Karpas-422 (cell line): ENCODE measurements at regions not wholly inside any gene's neighbourhood (a gene's known extent, or its start where the extent isn't known, plus 50 kb on each side); places are given as distances from the start of the nearest gene placed in this dataset.

ENCODE experiments used
- DNase-seq: peaks from one replicate; pipeline ENCODE4 v3.0.0-alpha.2; 2015
- H2AFZ ChIP-seq: fragments of 200-600 bp; sonication (generic); 2 replicates; pipeline ENCODE4 v1.6.1; 2014; ENCODE audit warnings: antibody characterized with exemption, low read length, mixed read lengths
- H3K27ac ChIP-seq: fragments of 200-600 bp; sonication (generic); 2 replicates; pipeline ENCODE4 v1.5.1; 2014; ENCODE audit warnings: mild to moderate bottlenecking, low read length, moderate library complexity
- H3K27me3 ChIP-seq: fragments of 200-600 bp; sonication (generic); 2 replicates; pipeline ENCODE4 v1.6.1; 2014; ENCODE audit warnings: low read length, mixed read lengths
- H3K36me3 ChIP-seq: fragments of 200-600 bp; sonication (generic); 2 replicates; pipeline ENCODE4 v1.6.1; 2014; ENCODE audit warnings: low read length, mixed read lengths; ENCODE audit not compliant: insufficient read depth
- H3K4me1 ChIP-seq: fragments of 200-600 bp; sonication (generic); 2 replicates; pipeline ENCODE4 v1.6.1; 2014; ENCODE audit warnings: mild to moderate bottlenecking, low read length, mixed read lengths
- H3K4me2 ChIP-seq: fragments of 200-600 bp; sonication (generic); 2 replicates; pipeline ENCODE4 v1.6.1; 2014; ENCODE audit warnings: low read length, low read depth, mild to moderate bottlenecking; ENCODE audit not compliant: poor library complexity, severe bottlenecking
- H3K4me3 ChIP-seq: fragments of 200-600 bp; sonication (generic); 2 replicates; pipeline ENCODE4 v1.5.1; 2014; ENCODE audit warnings: mild to moderate bottlenecking, antibody characterized with exemption, low read length, mixed read lengths
- H3K79me2 ChIP-seq: fragments of 200-600 bp; sonication (generic); 2 replicates; pipeline ENCODE4 v1.6.1; 2014; ENCODE audit warnings: mild to moderate bottlenecking, low read length, mixed read lengths
- H3K9ac ChIP-seq: fragments of 200-600 bp; sonication (generic); 2 replicates; pipeline ENCODE4 v1.6.0; 2014; ENCODE audit warnings: low read length
- H3K9me2 ChIP-seq: fragments of 200-600 bp; sonication (generic), shearing (Covaris generic); replicated peaks from 2 replicates; pipeline ENCODE4 v1.6.0; 2014; ENCODE audit warnings: mild to moderate bottlenecking, low read length, moderate library complexity; ENCODE audit not compliant: insufficient read depth
- H3K9me3 ChIP-seq: fragments of 300-700, 200-600 bp; sonication (generic); 2 replicates; pipeline ENCODE4 v1.6.1; 2014; ENCODE audit warnings: low read length, mixed read lengths
- H4K20me1 ChIP-seq: fragments of 200-600 bp; sonication (generic); 2 replicates; pipeline ENCODE4 v1.6.1; 2014; ENCODE audit warnings: mild to moderate bottlenecking, antibody characterized with exemption, low read length, low read depth; ENCODE audit not compliant: insufficient read depth

GRCh38 chr4:34108391-34108790, 2135.9 kb downstream of the ARAP2 start:
- no peaks in the 10 kb centered on the region for H3K4me1 ChIP-seq

DNA sequence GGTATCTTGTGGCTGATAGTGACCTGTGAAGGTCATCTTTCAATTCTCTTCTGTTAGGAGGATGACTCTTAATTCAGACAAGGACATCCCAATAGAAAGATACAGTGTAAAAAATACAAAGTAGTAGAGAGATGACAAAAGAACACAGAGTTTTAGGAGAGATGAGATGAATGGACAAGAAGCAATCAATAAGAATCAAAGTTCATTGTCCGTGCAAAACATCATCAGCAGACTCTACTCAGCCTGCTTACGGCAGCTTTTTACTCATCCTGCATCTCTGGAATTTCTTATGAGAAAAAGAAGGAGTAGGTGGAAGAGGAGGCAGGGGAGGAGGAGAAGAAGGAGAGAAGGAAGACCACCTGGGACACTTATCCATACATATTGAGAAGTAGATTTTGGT, 2131.7 kb downstream of the ARAP2 start:
- H3K9me3 ChIP-seq = peaks cover 21% of the 10 kb centered on the region
- H2AFZ ChIP-seq = no peak overlapping the region
- H3K4me3 ChIP-seq = no peak overlapping the region
- no peak for DNase-seq
- no peaks in the 10 kb centered on the region for H4K20me1 ChIP-seq
- no peak overlapping the region for H3K4me2 ChIP-seq
- no peak overlapping the region for H3K9ac ChIP-seq
- H3K36me3 ChIP-seq = no peaks in the 10 kb centered on the region
- H3K79me2 ChIP-seq = no peaks in the 10 kb centered on the region
- no peaks in the 10 kb centered on the region for H3K4me1 ChIP-seq
- no peak overlapping the region for H3K27ac ChIP-seq
- no peaks in the 10 kb centered on the region for H3K27me3 ChIP-seq
- no peaks in the 10 kb centered on the region for H3K9me2 ChIP-seq

More at GRCh38 chr4:34108391-34108790, 2135.9 kb downstream of the ARAP2 start:
- Histone ChIP-seq H3K36me3 (no peaks in the 10 kb centered on the region), H2AFZ (no peak overlapping the region), H3K9ac (no peak overlapping the region), H3K4me3 (no peak overlapping the region), H3K9me2 (no peaks in the 10 kb centered on the region), H3K27ac (no peak overlapping the region), H3K27me3 (no peaks in the 10 kb centered on the region), H4K20me1 (no peaks in the 10 kb centered on the region), H3K4me2 (no peak overlapping the region), H3K9me3 (peaks cover 25% of the 10 kb centered on the region), H3K79me2 (no peaks in the 10 kb centered on the region)
- DNase-seq = no peak

GRCh38 chr4:34138385-34138784, 2105.9 kb downstream of the ARAP2 start:
- no peaks in the 10 kb centered on the region for H4K20me1 ChIP-seq
- H3K4me3 ChIP-seq = no peak overlapping the region
- no peaks in the 10 kb centered on the region for H3K36me3 ChIP-seq
- H3K9ac ChIP-seq = no peak overlapping the region
- peaks cover 51% of the 10 kb centered on the region for H3K9me3 ChIP-seq
- H3K4me1 ChIP-seq = no peaks in the 10 kb centered on the region
- DNase-seq = no peak
- H3K4me2 ChIP-seq = no peak overlapping the region
- no peak overlapping the region for H2AFZ ChIP-seq
- no peaks in the 10 kb centered on the region for H3K9me2 ChIP-seq
- no peaks in the 10 kb centered on the region for H3K79me2 ChIP-seq
- no peak overlapping the region for H3K27ac ChIP-seq
- H3K27me3 ChIP-seq = no peaks in the 10 kb centered on the region

DNA sequence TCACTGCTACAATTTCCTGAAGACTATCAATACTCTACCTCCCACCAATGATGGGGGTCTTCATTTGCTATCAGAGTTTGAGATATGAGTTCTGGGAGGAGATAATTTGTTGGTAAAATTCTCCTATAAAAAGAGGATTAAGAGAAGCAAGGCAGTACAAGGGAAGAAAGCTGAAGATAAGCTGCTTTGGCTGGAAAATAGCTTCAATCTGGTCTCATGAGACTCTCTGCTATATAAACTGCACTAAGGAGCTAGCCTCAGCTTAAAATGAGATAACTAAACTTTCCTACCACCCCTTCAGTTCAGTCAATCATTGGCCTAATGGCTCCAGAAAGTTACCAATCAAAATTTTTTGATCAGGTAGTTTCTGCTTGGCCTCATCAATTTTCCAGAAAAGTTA, 2105.0 kb downstream of the ARAP2 start:
- H3K79me2 ChIP-seq = no peaks in the 10 kb centered on the region
- no peak overlapping the region for H2AFZ ChIP-seq
- H3K27ac ChIP-seq = no peak overlapping the region
- H3K4me1 ChIP-seq = no peaks in the 10 kb centered on the region
- no peak overlapping the region for H3K9ac ChIP-seq
- no peaks in the 10 kb centered on the region for H4K20me1 ChIP-seq
- no peaks in the 10 kb centered on the region for H3K9me2 ChIP-seq
- no peaks in the 10 kb centered on the region for H3K27me3 ChIP-seq
- peaks cover 47% of the 10 kb centered on the region for H3K9me3 ChIP-seq
- DNase-seq = no peak
- H3K36me3 ChIP-seq = no peaks in the 10 kb centered on the region
- no peak overlapping the region for H3K4me3 ChIP-seq
- no peak overlapping the region for H3K4me2 ChIP-seq

- H3K4me3 ChIP-seq = no peak overlapping the region
- no peaks in the 10 kb centered on the region for H3K9me2 ChIP-seq
- H3K4me1 ChIP-seq = no peaks in the 10 kb centered on the region
- no peak overlapping the region for H3K4me2 ChIP-seq
- DNase-seq = no peak
- H3K27me3 ChIP-seq = no peaks in the 10 kb centered on the region
- H3K9me3 ChIP-seq = peaks cover 36% of the 10 kb centered on the region
- no peaks in the 10 kb centered on the region for H4K20me1 ChIP-seq
- no peak overlapping the region for H3K27ac ChIP-seq
- H2AFZ ChIP-seq = no peak overlapping the region
- H3K36me3 ChIP-seq = no peaks in the 10 kb centered on the region
- no peaks in the 10 kb centered on the region for H3K79me2 ChIP-seq
- no peak overlapping the region for H3K9ac ChIP-seq
Measured at GRCh38 chr4:34148322-34148908, 2095.9 kb downstream of the ARAP2 start.

- H3K36me3 ChIP-seq = no peaks in the 10 kb centered on the region
- no peaks in the 10 kb centered on the region for H3K4me1 ChIP-seq
- H3K4me3 ChIP-seq = no peak overlapping the region
- H4K20me1 ChIP-seq = no peaks in the 10 kb centered on the region
- no peak overlapping the region for H3K9ac ChIP-seq
- H3K27me3 ChIP-seq = no peaks in the 10 kb centered on the region
- no peak for DNase-seq
- H3K79me2 ChIP-seq = no peaks in the 10 kb centered on the region
- peaks cover 38% of the 10 kb centered on the region for H3K9me3 ChIP-seq
- H3K4me2 ChIP-seq = no peak overlapping the region
- H3K27ac ChIP-seq = no peak overlapping the region
- no peaks in the 10 kb centered on the region for H3K9me2 ChIP-seq
- H2AFZ ChIP-seq = no peak overlapping the region
Measured at GRCh38 chr4:34157547-34157946, 2086.8 kb downstream of the ARAP2 start.

- H4K20me1 ChIP-seq = no peaks in the 10 kb centered on the region
- no peaks in the 10 kb centered on the region for H3K9me2 ChIP-seq
- H3K4me3 ChIP-seq = no peak overlapping the region
- H3K36me3 ChIP-seq = no peaks in the 10 kb centered on the region
- no peaks in the 10 kb centered on the region for H3K4me1 ChIP-seq
- no peak overlapping the region for H2AFZ ChIP-seq
- DNase-seq = no peak
- H3K27ac ChIP-seq = no peak overlapping the region
- no peaks in the 10 kb centered on the region for H3K79me2 ChIP-seq
- H3K4me2 ChIP-seq = no peak overlapping the region
- H3K9ac ChIP-seq = no peak overlapping the region
- peaks cover 38% of the 10 kb centered on the region for H3K9me3 ChIP-seq
- H3K27me3 ChIP-seq = no peaks in the 10 kb centered on the region
Measured at GRCh38 chr4:34158878-34159277, 2085.4 kb downstream of the ARAP2 start.

DNA sequence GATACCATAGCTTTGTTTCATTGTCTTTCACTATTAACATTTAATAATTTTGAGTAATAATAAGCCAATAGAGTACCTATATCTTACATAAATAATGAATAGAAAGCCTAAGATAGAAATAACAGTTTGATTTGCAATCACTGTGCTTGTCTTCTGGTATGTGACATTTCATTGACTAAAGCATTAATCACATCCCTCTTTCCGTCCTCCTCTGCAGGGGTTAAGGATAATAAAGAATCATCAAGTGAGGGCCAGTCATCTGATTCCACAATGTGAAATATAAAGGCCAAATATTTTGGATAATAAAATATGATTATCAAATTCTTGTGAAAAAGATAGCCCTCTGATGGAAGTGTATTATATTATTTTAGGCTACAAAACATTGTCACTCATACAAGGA, 2073.4 kb downstream of the ARAP2 start:
- H3K4me2 ChIP-seq = no peak overlapping the region
- no peaks in the 10 kb centered on the region for H3K27me3 ChIP-seq
- H3K9ac ChIP-seq = no peak overlapping the region
- H2AFZ ChIP-seq = no peak overlapping the region
- no peaks in the 10 kb centered on the region for H3K4me1 ChIP-seq
- H3K9me3 ChIP-seq = peaks cover 36% of the 10 kb centered on the region
- no peaks in the 10 kb centered on the region for H3K9me2 ChIP-seq
- no peaks in the 10 kb centered on the region for H4K20me1 ChIP-seq
- H3K27ac ChIP-seq = no peak overlapping the region
- no peaks in the 10 kb centered on the region for H3K79me2 ChIP-seq
- H3K36me3 ChIP-seq = no peaks in the 10 kb centered on the region
- H3K4me3 ChIP-seq = no peak overlapping the region
- DNase-seq = no peak

- Histone ChIP-seq H4K20me1 (no peaks in the 10 kb centered on the region), H3K4me3 (no peak overlapping the region), H3K36me3 (no peaks in the 10 kb centered on the region), H3K79me2 (no peaks in the 10 kb centered on the region), H3K4me1 (no peaks in the 10 kb centered on the region), H3K4me2 (no peak overlapping the region), H3K9me3 (peaks cover 38% of the 10 kb centered on the region), H2AFZ (no peak overlapping the region), H3K9ac (no peak overlapping the region), H3K27me3 (no peaks in the 10 kb centered on the region), H3K27ac (no peak overlapping the region), H3K9me2 (no peaks in the 10 kb centered on the region)
- DNase-seq = no peak
Measured at GRCh38 chr4:34176609-34177008, 2067.7 kb downstream of the ARAP2 start.
